ENCODE measurements at regions not wholly inside any gene's neighbourhood (a gene's known extent, or its start where the extent isn't known, plus 50 kb on each side); places are given as distances from the start of the nearest gene placed in this dataset.

- TF ChIP-seq, protein P1, sequence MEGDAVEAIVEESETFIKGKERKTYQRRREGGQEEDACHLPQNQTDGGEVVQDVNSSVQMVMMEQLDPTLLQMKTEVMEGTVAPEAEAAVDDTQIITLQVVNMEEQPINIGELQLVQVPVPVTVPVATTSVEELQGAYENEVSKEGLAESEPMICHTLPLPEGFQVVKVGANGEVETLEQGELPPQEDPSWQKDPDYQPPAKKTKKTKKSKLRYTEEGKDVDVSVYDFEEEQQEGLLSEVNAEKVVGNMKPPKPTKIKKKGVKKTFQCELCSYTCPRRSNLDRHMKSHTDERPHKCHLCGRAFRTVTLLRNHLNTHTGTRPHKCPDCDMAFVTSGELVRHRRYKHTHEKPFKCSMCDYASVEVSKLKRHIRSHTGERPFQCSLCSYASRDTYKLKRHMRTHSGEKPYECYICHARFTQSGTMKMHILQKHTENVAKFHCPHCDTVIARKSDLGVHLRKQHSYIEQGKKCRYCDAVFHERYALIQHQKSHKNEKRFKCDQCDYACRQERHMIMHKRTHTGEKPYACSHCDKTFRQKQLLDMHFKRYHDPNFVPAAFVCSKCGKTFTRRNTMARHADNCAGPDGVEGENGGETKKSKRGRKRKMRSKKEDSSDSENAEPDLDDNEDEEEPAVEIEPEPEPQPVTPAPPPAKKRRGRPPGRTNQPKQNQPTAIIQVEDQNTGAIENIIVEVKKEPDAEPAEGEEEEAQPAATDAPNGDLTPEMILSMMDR (IDR thresholded peaks at IDR 0.05), result no peak
- TF ChIP-seq EZH2 (IDR thresholded peaks at IDR 0.05), result no peak
These were observed 1312.6 kb downstream of the PCDH18 start for GRCh38 chr4:136219592-136220125.
